GM12873 (cell line): ENCODE measurements at regions not wholly inside any gene's neighbourhood (a gene's known extent, or its start where the extent isn't known, plus 50 kb on each side); places are given as distances from the start of the nearest gene placed in this dataset.

ENCODE experiments used
- CTCF ChIP-seq: IDR thresholded peaks from 2 replicates; pipeline ENCODE4 v1.5.1; 2012; ENCODE audit warnings: low read depth, mild to moderate bottlenecking, moderate library complexity, low read length, control low read depth; ENCODE audit not compliant: insufficient read depth; ENCODE audit errors: missing control alignments

- no peak for TF ChIP-seq CTCF
Measured at GRCh38 chr15:47985568-47985967, 135.2 kb upstream of the SLC24A5 start.

DNA sequence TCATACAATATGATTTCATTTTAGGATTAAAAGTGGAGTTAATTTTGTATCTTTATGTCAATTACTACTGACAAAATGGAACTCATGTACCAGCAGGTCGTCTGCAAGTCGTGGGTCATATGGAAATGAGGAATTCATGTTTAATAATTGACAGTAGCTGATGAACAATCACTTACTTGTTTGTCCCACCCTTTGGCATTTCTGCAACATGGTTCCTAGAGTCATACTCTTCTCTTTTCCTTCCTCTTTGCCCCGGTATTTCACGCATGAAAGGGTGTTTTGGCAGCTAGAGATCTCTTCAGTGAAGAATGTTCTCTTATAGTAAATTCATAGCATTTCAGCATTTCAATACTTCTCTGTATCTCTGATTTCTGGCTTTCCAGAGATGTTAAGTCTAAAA is 133.3 kb upstream of the SLC24A5 start:
- TF ChIP-seq CTCF, result no peak

DNA sequence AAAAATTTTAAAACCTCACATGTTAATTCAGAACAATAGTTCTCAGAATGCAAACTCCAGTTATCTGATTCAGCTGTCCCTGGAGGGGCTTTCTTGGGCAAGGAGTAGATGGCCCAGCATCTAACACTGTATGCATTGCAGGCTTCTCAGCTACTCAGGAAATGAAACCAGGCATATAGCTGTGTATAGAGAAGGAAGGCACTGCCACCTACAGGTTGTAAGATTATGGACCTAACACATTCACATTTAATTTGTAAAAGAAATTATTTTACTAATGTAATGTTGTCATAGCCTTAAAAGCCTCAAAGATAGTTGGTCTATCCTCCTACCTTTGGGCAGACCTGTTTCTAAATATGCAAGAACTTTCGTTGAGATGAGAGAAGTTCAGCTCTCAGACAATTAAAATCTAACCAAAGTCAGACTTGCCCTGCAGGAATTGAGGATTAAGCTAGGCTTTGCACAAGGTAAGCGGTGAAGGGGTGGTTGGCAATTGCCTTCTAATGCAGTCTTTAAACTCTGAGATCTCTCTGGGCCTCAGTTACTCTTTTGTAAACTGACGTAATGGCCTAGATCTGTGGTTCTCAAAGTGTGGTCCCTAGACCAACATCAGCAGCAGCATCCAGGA is 132.8 kb upstream of the SLC24A5 start:
- TF ChIP-seq CTCF, result peak; percentile 69

- TF ChIP-seq CTCF, result peak; percentile 24
Measured at GRCh38 chr15:47988564-47988963, 132.2 kb upstream of the SLC24A5 start.

- no peak for TF ChIP-seq CTCF
Measured at GRCh38 chr15:47990821-47991220, 130.0 kb upstream of the SLC24A5 start.

DNA sequence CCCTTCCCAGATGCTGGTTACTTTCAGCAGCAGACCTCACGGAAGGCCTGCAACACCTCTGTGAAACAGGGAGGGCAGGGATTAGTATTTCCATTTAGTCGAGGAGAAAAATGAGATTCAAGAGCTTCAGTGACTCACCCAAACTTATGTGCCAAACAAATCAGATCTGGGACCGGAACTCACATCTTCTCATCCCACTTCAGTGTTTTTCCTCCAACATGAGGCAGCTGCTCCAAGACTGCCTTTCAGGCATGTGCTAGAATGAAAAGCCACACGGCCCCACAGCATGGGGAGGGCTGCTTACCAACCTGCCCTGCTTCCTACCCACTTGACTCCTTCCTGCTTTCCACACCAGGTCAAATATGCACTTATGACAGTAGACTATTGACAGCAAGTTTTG is 129.4 kb upstream of the SLC24A5 start:
- no peak for TF ChIP-seq CTCF

DNA sequence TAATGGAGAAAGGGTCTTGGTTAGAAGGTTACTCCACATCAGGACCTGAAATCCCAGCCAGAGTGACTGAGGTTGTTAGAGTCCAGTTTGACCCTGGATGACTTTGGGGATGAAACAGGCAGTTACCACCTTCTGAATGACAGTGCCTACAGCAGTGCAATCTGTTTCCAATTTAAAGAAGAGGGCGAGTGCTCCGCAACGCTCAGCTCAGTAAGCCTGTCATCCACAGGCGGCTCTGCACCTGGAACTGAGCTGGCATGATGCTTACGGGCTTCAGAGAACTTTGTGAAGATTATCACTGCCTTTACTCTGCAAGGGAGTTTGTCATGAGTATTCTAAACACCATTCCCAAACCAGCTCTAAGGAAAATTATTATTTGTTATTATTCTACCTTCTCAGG is 127.7 kb upstream of the SLC24A5 start:
- TF ChIP-seq CTCF, result no peak
